Central memory CD8-positive, alpha-beta T cell (primary cell): ENCODE measurements at regions not wholly inside any gene's neighbourhood (a gene's known extent, or its start where the extent isn't known, plus 50 kb on each side); places are given as distances from the start of the nearest gene placed in this dataset.

Source experiments
- ATAC-seq: fragments of 150-1000 bp; cut with Tn5 transposase; replicated peaks from 2 replicates; pipeline ENCODE4 v1.10.0; 2022; ENCODE audit warnings: mild to moderate bottlenecking, moderate FRiP score, moderate number of reproducible peaks; ENCODE audit not compliant: poor library complexity, severe bottlenecking; ENCODE audit errors: extremely low read depth
- DNase-seq, 2 donors: peaks; one replicate each; pipeline ENCODE4 v3.0.0; 2021; ENCODE audit warnings: low spot score in 2 of 2
- H3K27ac Mint-ChIP-seq: one replicate; pipeline ENCODE4 v1.8.0; 2022; ENCODE audit warnings: low read depth, mild to moderate bottlenecking, moderate library complexity, mixed read lengths
- H3K27me3 Mint-ChIP-seq: one replicate; pipeline ENCODE4 v1.8.0; 2022; ENCODE audit warnings: mixed read lengths
- H3K36me3 Mint-ChIP-seq: one replicate; pipeline ENCODE4 v1.8.0; 2022; ENCODE audit warnings: mild to moderate bottlenecking, moderate library complexity, mixed read lengths; ENCODE audit not compliant: insufficient read depth
- H3K4me1 Mint-ChIP-seq: one replicate; pipeline ENCODE4 v1.8.0; 2022; ENCODE audit warnings: mixed read lengths
- H3K4me3 Mint-ChIP-seq: one replicate; pipeline ENCODE4 v1.8.0; 2022; ENCODE audit warnings: mild to moderate bottlenecking, moderate library complexity, mixed read lengths
- H3K9me3 Mint-ChIP-seq: one replicate; pipeline ENCODE4 v1.8.0; 2022; ENCODE audit warnings: mixed read lengths

- no peaks in the 10 kb centered on the region for H3K9me3 Mint-ChIP-seq
- no peak overlapping the region for H3K4me3 Mint-ChIP-seq
- peaks cover 6% of the 10 kb centered on the region for H3K4me1 Mint-ChIP-seq
- ATAC-seq, result no peak
- no peak for DNase-seq
- no peak overlapping the region for H3K27ac Mint-ChIP-seq
- H3K36me3 Mint-ChIP-seq, result no peaks in the 10 kb centered on the region
- H3K27me3 Mint-ChIP-seq, result peaks cover 42% of the 10 kb centered on the region
These were observed 147.9 kb upstream of the MYL2 start for GRCh38 chr12:111068290-111068689.

DNA sequence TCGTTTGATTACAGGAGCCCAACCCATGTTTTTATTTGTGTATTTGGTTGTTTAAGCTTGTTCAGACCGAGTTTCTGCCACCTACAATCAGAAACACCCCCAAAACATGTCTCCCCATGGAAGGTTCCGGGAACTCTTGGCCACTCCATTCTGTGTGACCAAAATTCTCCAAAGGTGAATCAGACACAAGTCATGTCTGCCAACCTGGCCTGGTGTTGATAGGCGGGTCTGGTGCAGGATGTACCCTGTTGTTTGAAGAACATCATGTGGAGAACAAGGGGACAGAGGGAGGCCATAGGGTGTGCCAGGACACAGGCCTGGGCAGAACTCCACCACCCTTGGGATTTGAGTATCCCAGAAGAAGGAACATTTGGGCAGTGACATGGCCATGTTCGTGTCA is 147.1 kb upstream of the MYL2 start:
- H3K27me3 Mint-ChIP-seq, result peaks cover 36% of the 10 kb centered on the region
- no peak for ATAC-seq
- H3K36me3 Mint-ChIP-seq, result no peaks in the 10 kb centered on the region
- peaks cover 6% of the 10 kb centered on the region for H3K4me1 Mint-ChIP-seq
- H3K9me3 Mint-ChIP-seq, result no peaks in the 10 kb centered on the region
- H3K27ac Mint-ChIP-seq, result no peak overlapping the region
- H3K4me3 Mint-ChIP-seq, result no peak overlapping the region
- DNase-seq, result no peak

- no peak for ATAC-seq
- Mint-ChIP-seq H3K27me3 (peaks cover 30% of the 10 kb centered on the region), H3K9me3 (no peaks in the 10 kb centered on the region), H3K27ac (no peak overlapping the region), H3K4me3 (no peak overlapping the region), H3K4me1 (peaks cover 6% of the 10 kb centered on the region), H3K36me3 (no peaks in the 10 kb centered on the region)
- no peak for DNase-seq
These were observed 146.5 kb upstream of the MYL2 start for GRCh38 chr12:111066744-111067437.

GRCh38 chr12:111064982-111065381 is 144.6 kb upstream of the MYL2 start:
- peaks cover 11% of the 10 kb centered on the region for H3K27me3 Mint-ChIP-seq
- no peak overlapping the region for H3K27ac Mint-ChIP-seq
- ATAC-seq, result no peak
- H3K9me3 Mint-ChIP-seq, result no peaks in the 10 kb centered on the region
- no peak overlapping the region for H3K4me3 Mint-ChIP-seq
- H3K36me3 Mint-ChIP-seq, result no peaks in the 10 kb centered on the region
- DNase-seq, result no peak
- H3K4me1 Mint-ChIP-seq, result peaks cover 6% of the 10 kb centered on the region

- Mint-ChIP-seq H3K4me1 (peaks cover 6% of the 10 kb centered on the region), H3K27me3 (peaks cover 9% of the 10 kb centered on the region), H3K27ac (no peak overlapping the region), H3K36me3 (no peaks in the 10 kb centered on the region), H3K9me3 (no peaks in the 10 kb centered on the region), H3K4me3 (no peak overlapping the region)
- ATAC-seq, result no peak
- DNase-seq, result no peak
These were observed 143.8 kb upstream of the MYL2 start for GRCh38 chr12:111064154-111064553.

- no peak for DNase-seq
- Mint-ChIP-seq H3K27me3 (peaks cover 7% of the 10 kb centered on the region), H3K4me3 (no peak overlapping the region), H3K4me1 (peaks cover 8% of the 10 kb centered on the region), H3K36me3 (no peaks in the 10 kb centered on the region), H3K9me3 (peaks cover 2% of the 10 kb centered on the region), H3K27ac (no peak overlapping the region)
- no peak for ATAC-seq
These were observed 143.1 kb upstream of the MYL2 start for GRCh38 chr12:111063295-111064026.

DNA sequence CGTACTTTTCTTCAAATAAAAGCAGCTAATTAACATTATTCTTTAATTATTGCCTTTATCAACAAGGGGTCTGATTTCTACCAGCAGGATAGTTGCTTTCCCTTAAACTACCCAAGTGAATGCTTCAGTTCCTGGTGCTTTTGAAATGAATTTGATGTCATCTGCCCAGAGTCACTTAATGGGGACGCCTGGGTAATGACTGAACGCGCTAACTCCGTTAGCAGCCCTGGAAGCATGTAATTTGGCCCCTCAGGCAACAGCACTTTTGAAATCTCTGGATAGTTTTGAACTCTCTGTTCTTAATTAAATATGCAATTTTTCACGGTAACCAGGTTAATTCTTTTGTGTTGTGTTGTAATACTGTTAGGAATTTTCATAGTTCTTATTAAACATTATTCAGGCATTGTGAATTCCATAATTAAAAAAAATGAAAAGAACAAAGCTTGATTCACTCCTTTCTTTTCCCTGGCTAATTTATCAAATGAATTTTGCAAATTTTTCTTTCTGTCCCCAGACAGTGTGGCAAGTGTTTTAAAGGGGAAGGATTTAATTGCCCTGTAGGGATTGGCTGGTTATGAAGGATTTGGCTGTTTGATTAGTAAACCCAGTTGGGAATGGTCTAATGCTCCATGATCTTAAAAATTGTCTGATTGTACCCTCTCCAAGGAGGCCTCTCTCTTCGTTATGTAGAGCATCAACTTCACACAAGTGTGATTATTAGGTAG is 137.5 kb upstream of the MYL2 start:
- Mint-ChIP-seq H3K4me3 (no peak overlapping the region), H3K9me3 (peaks cover 18% of the 10 kb centered on the region), H3K27me3 (no peaks in the 10 kb centered on the region), H3K4me1 (peaks cover 30% of the 10 kb centered on the region), H3K36me3 (peaks cover 9% of the 10 kb centered on the region), H3K27ac (peak overlapping the region; percentile 84)
- DNase-seq, result no peak
- no peak for ATAC-seq

DNA sequence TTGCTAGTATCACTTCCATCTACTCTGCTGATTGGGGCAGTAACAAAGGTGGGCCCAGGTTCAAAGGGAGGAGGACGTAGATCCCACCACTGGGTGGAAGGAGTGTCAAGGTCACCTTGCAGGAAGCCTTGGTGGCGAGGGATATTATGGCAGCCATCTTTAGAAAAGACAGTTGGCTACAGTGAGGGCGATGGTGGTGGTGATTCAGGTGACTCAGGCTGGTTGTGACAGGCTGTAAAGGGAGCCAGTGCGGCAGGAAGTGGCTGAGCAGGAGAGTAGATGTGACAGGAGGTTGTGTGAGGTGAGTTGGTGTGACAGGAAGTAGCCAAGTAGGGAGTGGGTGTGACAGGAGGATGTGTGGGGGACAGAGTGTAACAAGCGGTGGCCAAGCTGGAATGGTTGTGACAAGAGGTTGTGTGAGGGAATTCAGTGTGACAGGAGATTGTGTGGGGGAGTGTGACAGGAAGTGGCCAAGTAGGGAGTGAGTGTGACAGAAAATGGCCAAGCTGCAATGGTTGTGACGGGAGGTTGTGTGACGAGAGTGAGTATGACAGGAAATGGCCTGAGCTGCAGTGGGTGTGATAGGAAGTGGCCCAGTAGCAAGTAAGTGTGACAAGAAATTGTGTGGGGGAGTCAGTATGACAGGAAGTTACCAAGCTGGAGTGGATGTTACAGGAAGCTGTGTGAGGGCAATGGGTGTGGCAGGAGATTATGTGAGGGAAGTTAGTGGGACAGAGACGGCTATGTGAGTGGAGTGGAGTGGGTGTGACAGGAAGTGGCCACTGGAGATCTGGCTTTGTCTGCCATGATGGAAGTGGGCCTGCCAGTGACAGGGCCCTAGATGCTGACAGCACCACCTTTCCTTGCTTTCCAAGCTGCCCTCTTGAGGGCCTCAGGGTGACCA is 136.5 kb upstream of the MYL2 start:
- DNase-seq (peak; percentile 23 to 62), ATAC-seq (peak; percentile 90)
- Mint-ChIP-seq H3K9me3 (peaks cover 18% of the 10 kb centered on the region), H3K27me3 (no peaks in the 10 kb centered on the region), H3K4me1 (peaks cover 30% of the 10 kb centered on the region), H3K36me3 (peaks cover 9% of the 10 kb centered on the region), H3K27ac (peak overlapping the region; percentile 84), H3K4me3 (peak overlapping the region; percentile 5)

DNA sequence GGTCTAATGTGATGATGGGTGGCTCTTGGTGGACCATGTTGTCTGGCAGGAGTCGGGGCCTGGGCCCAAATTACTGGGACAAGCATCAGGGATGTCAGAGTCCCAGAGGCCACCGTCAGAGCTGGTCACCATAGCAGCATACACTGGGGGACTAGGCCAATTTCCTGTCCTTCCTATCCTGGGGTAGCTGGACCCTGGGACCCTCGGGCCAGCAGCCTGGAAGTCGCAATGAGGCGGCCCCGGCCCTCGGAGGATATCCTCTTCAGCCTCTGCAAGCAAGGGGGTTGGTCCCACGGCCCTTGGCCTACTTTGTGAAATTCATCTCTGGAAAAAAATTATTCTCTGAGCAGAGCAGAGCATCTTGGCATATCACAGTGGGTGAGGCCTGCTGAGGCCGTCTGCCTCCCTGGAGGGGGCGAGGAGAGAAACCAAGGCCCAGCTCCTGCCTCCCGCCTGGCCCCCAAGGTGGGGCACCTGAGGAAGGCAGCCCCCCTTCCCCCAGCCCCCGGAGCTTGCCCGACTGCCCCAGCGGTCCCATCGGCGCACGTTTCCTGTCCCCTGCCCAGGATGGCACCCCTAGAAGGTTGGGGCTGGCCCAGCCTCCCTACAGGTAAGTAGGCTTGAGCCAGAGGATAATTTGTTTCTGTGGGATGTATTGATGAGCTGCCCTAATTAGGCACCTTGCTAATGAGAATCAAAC is 135.0 kb upstream of the MYL2 start:
- DNase-seq (no peak), ATAC-seq (no peak)
- Mint-ChIP-seq H3K27ac (no peak overlapping the region), H3K4me1 (peaks cover 30% of the 10 kb centered on the region), H3K4me3 (no peak overlapping the region), H3K9me3 (peaks cover 18% of the 10 kb centered on the region), H3K36me3 (peaks cover 9% of the 10 kb centered on the region), H3K27me3 (no peaks in the 10 kb centered on the region)

GRCh38 chr12:111048991-111049390 is 128.6 kb upstream of the MYL2 start:
- Mint-ChIP-seq H3K27me3 (peaks cover 7% of the 10 kb centered on the region), H3K27ac (no peak overlapping the region), H3K9me3 (no peaks in the 10 kb centered on the region), H3K36me3 (peaks cover 2% of the 10 kb centered on the region), H3K4me1 (no peaks in the 10 kb centered on the region), H3K4me3 (no peak overlapping the region)
- DNase-seq (no peak), ATAC-seq (no peak)

DNA sequence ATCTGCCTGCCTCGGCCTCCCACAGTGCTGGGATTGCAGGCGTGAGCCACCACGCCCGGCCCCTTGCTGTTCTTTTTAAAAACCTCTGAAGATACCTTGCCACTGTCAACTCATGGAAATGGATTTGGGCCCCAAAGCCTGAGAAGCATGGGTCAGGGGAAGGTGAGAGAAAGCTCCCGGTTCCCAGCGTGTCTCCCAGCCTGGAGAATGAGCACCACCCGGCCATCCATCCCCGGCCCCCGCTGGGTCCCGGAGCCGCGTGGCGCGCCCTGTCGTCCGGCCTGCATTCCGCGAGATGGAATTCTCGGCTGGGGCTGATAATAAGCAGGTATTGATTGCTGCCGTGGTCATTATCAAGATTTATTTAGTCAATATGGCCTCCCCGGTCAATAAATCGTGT is 126.5 kb upstream of the MYL2 start:
- ATAC-seq (no peak), DNase-seq (no peak)
- Mint-ChIP-seq H3K27ac (no peak overlapping the region), H3K9me3 (no peaks in the 10 kb centered on the region), H3K4me3 (no peak overlapping the region), H3K4me1 (no peaks in the 10 kb centered on the region), H3K27me3 (peaks cover 9% of the 10 kb centered on the region), H3K36me3 (no peaks in the 10 kb centered on the region)

- no peaks in the 10 kb centered on the region for H3K4me1 Mint-ChIP-seq
- H3K9me3 Mint-ChIP-seq, result no peaks in the 10 kb centered on the region
- H3K36me3 Mint-ChIP-seq, result no peaks in the 10 kb centered on the region
These were observed 125.6 kb upstream of the MYL2 start for GRCh38 chr12:111045941-111046340.

More at GRCh38 chr12:111045941-111046340, 125.6 kb upstream of the MYL2 start:
- peaks cover 9% of the 10 kb centered on the region for H3K27me3 Mint-ChIP-seq
- no peak for ATAC-seq
- no peak overlapping the region for H3K4me3 Mint-ChIP-seq
- no peak overlapping the region for H3K27ac Mint-ChIP-seq
- no peak for DNase-seq
